H1 (cell line): ENCODE measurements at regions not wholly inside any gene's neighbourhood (a gene's known extent, or its start where the extent isn't known, plus 50 kb on each side); places are given as distances from the start of the nearest gene placed in this dataset.

Experiments used
- CTCF ChIA-PET: fragments of 300-600 bp; sonication (Branson Sonifier 250); formaldehyde crosslinking; loops from one replicate; lab custom pipeline; 2021; ENCODE audit not compliant: partially characterized antibody; lab: Charles Lee
- POLR2A ChIA-PET: fragments of 300-600 bp; sonication (Branson Sonifier 250); formaldehyde crosslinking; loops from one replicate; lab custom pipeline; 2021; ENCODE audit warnings: inconsistent platforms; ENCODE audit not compliant: partially characterized antibody; lab: Charles Lee
- DNase-seq, 2 experiments: peaks; one replicate each; pipeline versions ENCODE4 v3.0.0 to v3.0.0-alpha.2; 2010 to 2022; ENCODE audit warnings: low spot score in 2 of 2, low read depth in 1 of 2, mixed read lengths in 1 of 2
- FAIRE-seq: peaks from 2 replicates; lab custom pipeline; 2011; peaks lifted over from hg19 to GRCh38; lab: Jason Lieb, UNC
- H2AFZ ChIP-seq: 2 replicates; pipeline ENCODE4 v1.8.1; 2012; ENCODE audit warnings: low read length, inconsistent platforms
- H2AK5ac ChIP-seq: 2 replicates; pipeline ENCODE4 v1.6.1; 2013; ENCODE audit warnings: low read depth, low read length
- H2BK120ac ChIP-seq: replicated peaks from 2 replicates; pipeline ENCODE3; 2013; ENCODE audit warnings: low read depth, low read length, inconsistent platforms
- H2BK12ac ChIP-seq: 2 replicates; pipeline ENCODE4 v1.6.1; 2013; ENCODE audit warnings: low read depth, low read length
- H2BK15ac ChIP-seq: 2 replicates; pipeline ENCODE4 v1.6.1; 2013; ENCODE audit warnings: low read length
- H2BK20ac ChIP-seq: 2 replicates; pipeline ENCODE4 v1.6.1; 2013; ENCODE audit warnings: low read length
- H2BK5ac ChIP-seq: 2 replicates; pipeline ENCODE4 v1.6.1; 2013; ENCODE audit warnings: low read depth, low read length
- H3K14ac ChIP-seq: 2 replicates; pipeline ENCODE4 v1.6.1; 2013; ENCODE audit warnings: inconsistent platforms; ENCODE audit not compliant: insufficient read length
- H3K18ac ChIP-seq: 2 replicates; pipeline ENCODE4 v1.6.1; 2013; ENCODE audit warnings: low read length; ENCODE audit errors: extremely low read depth
- H3K23ac ChIP-seq: 2 replicates; pipeline ENCODE4 v1.6.1; 2013; ENCODE audit warnings: inconsistent platforms; ENCODE audit not compliant: insufficient read length
- H3K23me2 ChIP-seq: 2 replicates; pipeline ENCODE4 v1.6.1; 2013; ENCODE audit warnings: low read depth, low read length
- H3K27ac ChIP-seq: 2 replicates; pipeline ENCODE4 v1.6.1; 2011; ENCODE audit warnings: low read depth, low read length, inconsistent platforms
- H3K27me3 ChIP-seq, 4 experiments: replicated peaks in 1 of 4; 1 replicate in 1 of 4; 2 replicates in 3 of 4; pipeline versions ENCODE4 v1.6.1 to v1.8.1; 2011 to 2013; ENCODE audit warnings: low read length in 3 of 4, mild to moderate bottlenecking in 3 of 4, inconsistent platforms in 2 of 4, mixed read lengths in 2 of 4, moderate library complexity in 1 of 4; ENCODE audit not compliant: control insufficient read depth in 3 of 4, insufficient read depth in 3 of 4; ENCODE audit errors: extremely low read depth in 1 of 4
- H3K36me3 ChIP-seq, 4 experiments: 2 replicates each; pipeline versions ENCODE4 v1.6.1 to v1.8.1; 2011 to 2013; ENCODE audit warnings: mild to moderate bottlenecking in 4 of 4, low read length in 3 of 4, moderate library complexity in 2 of 4, control low read depth in 1 of 4, inconsistent platforms in 1 of 4; ENCODE audit not compliant: insufficient read depth in 4 of 4, control insufficient read depth in 2 of 4
- H3K4ac ChIP-seq: replicated peaks from 2 replicates; pipeline ENCODE3; 2013; ENCODE audit warnings: low read length, low read depth, mixed read lengths, inconsistent platforms; ENCODE audit not compliant: insufficient read length
- H3K4me1 ChIP-seq, 4 experiments: replicated peaks in 1 of 4; 1 replicate in 1 of 4; 2 replicates in 3 of 4; pipeline versions ENCODE4 v1.6.1 to v1.8.1; 2011 to 2013; ENCODE audit warnings: low read length in 3 of 4, inconsistent platforms in 2 of 4, mixed read lengths in 1 of 4; ENCODE audit not compliant: insufficient read depth in 4 of 4, control insufficient read depth in 3 of 4
- H3K4me2 ChIP-seq, 2 experiments: 2 replicates each; pipeline versions ENCODE4 v1.6.1 to v1.8.1; 2011 to 2013; ENCODE audit warnings: low read depth in 2 of 2, low read length in 2 of 2, control low read depth in 1 of 2, inconsistent platforms in 1 of 2, mild to moderate bottlenecking in 1 of 2; ENCODE audit not compliant: insufficient read depth in 1 of 2
- H3K4me3 ChIP-seq, 4 experiments: fragments of 200-600, 300-600 bp in 1 of 4; sonication (generic), shearing (Covaris generic), sonication (Bioruptor Twin) in 1 of 4; 2 replicates each; pipeline versions ENCODE4 v1.5.1 to v1.8.1; 2011 to 2016; ENCODE audit warnings: low read length in 4 of 4, low read depth in 3 of 4, control low read depth in 2 of 4, inconsistent platforms in 2 of 4, mild to moderate bottlenecking in 2 of 4, mixed read lengths in 1 of 4, moderate library complexity in 1 of 4; ENCODE audit not compliant: insufficient read depth in 2 of 4; ENCODE audit errors: extremely low read depth in 1 of 4
- H3K56ac ChIP-seq: replicated peaks from 2 replicates; pipeline ENCODE3; 2013; ENCODE audit warnings: low read depth, mild to moderate bottlenecking, mixed read lengths, low read length, inconsistent platforms; ENCODE audit not compliant: insufficient read length
- H3K79me1 ChIP-seq: 2 replicates; pipeline ENCODE4 v1.6.1; 2013; ENCODE audit warnings: low read depth, low read length, control low read depth
- H3K79me2 ChIP-seq, 2 experiments: 2 replicates each; pipeline versions ENCODE4 v1.6.1 to v1.8.1; 2012 to 2013; ENCODE audit warnings: low read length in 2 of 2, mild to moderate bottlenecking in 2 of 2, inconsistent platforms in 1 of 2; ENCODE audit not compliant: insufficient read depth in 2 of 2, control insufficient read depth in 1 of 2
- H3K9ac ChIP-seq, 4 experiments: replicated peaks in 1 of 4; 1 replicate in 1 of 4; 2 replicates in 3 of 4; pipeline versions ENCODE4 v1.6.1 to v1.8.1; 2011 to 2013; ENCODE audit warnings: low read depth in 3 of 4, low read length in 3 of 4, control low read depth in 2 of 4, mild to moderate bottlenecking in 2 of 4, moderate library complexity in 2 of 4, inconsistent platforms in 1 of 4; ENCODE audit errors: extremely low read depth in 1 of 4
- H3K9me3 ChIP-seq, 2 experiments: 2 replicates each; pipeline versions ENCODE4 v1.6.1 to v1.8.1; 2012 to 2013; ENCODE audit warnings: mild to moderate bottlenecking in 2 of 2, moderate library complexity in 2 of 2, control low read depth in 1 of 2, inconsistent platforms in 1 of 2, low read depth in 1 of 2, low read length in 1 of 2, mixed read lengths in 1 of 2; ENCODE audit not compliant: insufficient read depth in 2 of 2
- H4K20me1 ChIP-seq, 2 experiments: replicated peaks in 1 of 2; 2 replicates each; pipeline versions ENCODE3 to v1.8.1; 2011 to 2013; ENCODE audit warnings: inconsistent platforms in 2 of 2, low read length in 2 of 2, mild to moderate bottlenecking in 1 of 2; ENCODE audit not compliant: insufficient read depth in 2 of 2, control insufficient read depth in 1 of 2
- H4K5ac ChIP-seq: 2 replicates; pipeline ENCODE4 v1.6.1; 2013; ENCODE audit warnings: low read length, low read depth, mixed read lengths, inconsistent platforms; ENCODE audit not compliant: insufficient read length
- H4K8ac ChIP-seq: 2 replicates; pipeline ENCODE4 v1.8.0; 2013; ENCODE audit warnings: mild to moderate bottlenecking, moderate library complexity, low read length, inconsistent platforms; ENCODE audit not compliant: insufficient read depth; ENCODE audit errors: extremely low read depth
- H4K91ac ChIP-seq: replicated peaks from 2 replicates; pipeline ENCODE3; 2013; ENCODE audit warnings: low read length, mixed read lengths, inconsistent platforms; ENCODE audit not compliant: insufficient read length
- FOSL1 ChIP-seq: IDR thresholded peaks from 2 replicates; pipeline ENCODE4 v1.6.1; 2011; ENCODE audit warnings: mild to moderate bottlenecking, low read depth, low read length, moderate library complexity; ENCODE audit not compliant: insufficient read depth
- SP4 ChIP-seq: IDR thresholded peaks from 2 replicates; pipeline ENCODE4 v1.6.1; 2012; ENCODE audit warnings: low read length, inconsistent platforms
- WGBS, 2 experiments: shearing (Covaris generic) in 1 of 2; methylation state at CpG; one replicate each; pipeline versions ENCODE4 v1.1.6 to v1.1.7; 2013 to 2015; ENCODE audit warnings: low lambda C conversion rate in 2 of 2, mixed read lengths in 2 of 2, inconsistent platforms in 1 of 2, low coverage in 1 of 2, missing lambda C conversion rate in 1 of 2; ENCODE audit not compliant: insufficient replicate concordance in 2 of 2, insufficient coverage in 1 of 2, insufficient read length in 1 of 2; ENCODE audit errors: extremely low coverage in 1 of 2, missing lambda C conversion rate in 1 of 2; 5-methylcytosine and 5-hydroxymethylcytosine counted together

- Histone ChIP-seq H3K56ac (no peak overlapping the region), H2BK12ac (no peak overlapping the region), H3K14ac (no peak overlapping the region), H4K20me1 (no peaks in the 10 kb centered on the region), H4K91ac (no peak overlapping the region), H3K79me1 (no peaks in the 10 kb centered on the region), H3K36me3 (no peaks in the 10 kb centered on the region), H3K9ac (no peak overlapping the region), H4K5ac (no peak overlapping the region), H2AFZ (no peak overlapping the region), H3K18ac (no peak overlapping the region), H3K27me3 (no peaks in the 10 kb centered on the region), H2BK15ac (no peak overlapping the region), H3K9me3 (peaks cover 2 to 12% of the 10 kb centered on the region in 2 experiments; a peak in 3 of 4 replicates), H4K8ac (no peak overlapping the region), H2BK5ac (no peak overlapping the region), H2BK120ac (no peak overlapping the region), H2AK5ac (no peak overlapping the region), H3K23me2 (no peaks in the 10 kb centered on the region), H3K23ac (no peak overlapping the region), H3K79me2 (no peaks in the 10 kb centered on the region), H3K4ac (no peak overlapping the region), H3K27ac (no peak overlapping the region), H3K4me1 (peaks cover 0 to 8% (median 2%) of the 10 kb centered on the region in 4 experiments; a peak in 5 of 7 replicates), H3K4me2 (no peak overlapping the region), H2BK20ac (no peak overlapping the region), H3K4me3 (no peak overlapping the region)
- CTCF ChIA-PET = no interaction called here
- 90% methylated on average over 2 of the region's 2 CpGs; no CpG with 5 or more reads in 1 of the 2 experiments for WGBS, 2 experiments
- POLR2A ChIA-PET = no interaction called here
- FAIRE-seq (no peak), DNase-seq (no peak)
- TF ChIP-seq FOSL1 = no peak
- no peak for TF ChIP-seq SP4
These were observed 148.4 kb upstream of the RAB6C start for GRCh38 chr2:129831018-129831417.
